ENCODE measurements at regions not wholly inside any gene's neighbourhood (a gene's known extent, or its start where the extent isn't known, plus 50 kb on each side); places are given as distances from the start of the nearest gene placed in this dataset.

DNA sequence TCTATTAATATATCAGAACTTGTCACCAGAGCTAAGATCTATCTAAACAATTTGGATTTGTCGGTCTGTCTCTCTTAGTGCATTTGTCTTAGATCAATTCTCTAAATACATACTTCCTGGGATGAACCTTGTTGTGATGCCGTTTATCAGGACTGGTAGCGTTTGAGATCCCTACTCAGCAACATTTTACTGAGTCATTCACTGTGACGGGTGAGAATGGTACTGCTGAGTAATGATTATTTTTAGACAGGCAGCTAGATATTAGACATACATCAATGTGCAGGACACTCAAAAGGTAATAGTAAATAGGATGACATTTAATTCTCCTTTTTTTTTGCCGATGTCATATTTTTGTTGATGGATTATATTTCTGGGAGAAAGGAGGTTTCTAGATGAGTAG lies 209.0 kb downstream of the CSNK1G3 start:
- H3K4me2 ChIP-seq (ENCODE audit: control insufficient read depth, extremely low read depth, insufficient read depth, low read depth, low read length) = no peak overlapping the region
- no peaks in the 10 kb centered on the region for H3K27me3 ChIP-seq (ENCODE audit: control insufficient read depth, extremely low read depth, insufficient read depth, low read length)
- H3K9me3 ChIP-seq (ENCODE audit: control insufficient read depth, low read depth, low read length) = no peaks in the 10 kb centered on the region
- dilution Hi-C loops (cut with MboI; ENCODE audit: extremely low pct_ligation_motif_present, low sequenced_read_pairs) = no loop called here
- no peak overlapping the region for H3K27ac ChIP-seq (ENCODE audit: control insufficient read depth, insufficient read depth, low read length)
- no peaks in the 10 kb centered on the region for H3K4me1 ChIP-seq (ENCODE audit: control insufficient read depth, extremely low read depth, insufficient read depth, low read length)
- no peak overlapping the region for H2AFZ ChIP-seq (ENCODE audit: control insufficient read depth, low read length)
- no peak for TF ChIP-seq EZH2 (IDR thresholded peaks at IDR 0.05; ENCODE audit: low read length)
- TF ChIP-seq, protein P1, sequence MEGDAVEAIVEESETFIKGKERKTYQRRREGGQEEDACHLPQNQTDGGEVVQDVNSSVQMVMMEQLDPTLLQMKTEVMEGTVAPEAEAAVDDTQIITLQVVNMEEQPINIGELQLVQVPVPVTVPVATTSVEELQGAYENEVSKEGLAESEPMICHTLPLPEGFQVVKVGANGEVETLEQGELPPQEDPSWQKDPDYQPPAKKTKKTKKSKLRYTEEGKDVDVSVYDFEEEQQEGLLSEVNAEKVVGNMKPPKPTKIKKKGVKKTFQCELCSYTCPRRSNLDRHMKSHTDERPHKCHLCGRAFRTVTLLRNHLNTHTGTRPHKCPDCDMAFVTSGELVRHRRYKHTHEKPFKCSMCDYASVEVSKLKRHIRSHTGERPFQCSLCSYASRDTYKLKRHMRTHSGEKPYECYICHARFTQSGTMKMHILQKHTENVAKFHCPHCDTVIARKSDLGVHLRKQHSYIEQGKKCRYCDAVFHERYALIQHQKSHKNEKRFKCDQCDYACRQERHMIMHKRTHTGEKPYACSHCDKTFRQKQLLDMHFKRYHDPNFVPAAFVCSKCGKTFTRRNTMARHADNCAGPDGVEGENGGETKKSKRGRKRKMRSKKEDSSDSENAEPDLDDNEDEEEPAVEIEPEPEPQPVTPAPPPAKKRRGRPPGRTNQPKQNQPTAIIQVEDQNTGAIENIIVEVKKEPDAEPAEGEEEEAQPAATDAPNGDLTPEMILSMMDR (optimal IDR thresholded peaks at IDR 0.05 in 1 of 3, IDR thresholded peaks at IDR 0.05 in 1 of 3, conservative IDR thresholded peaks at IDR 0.05 in 1 of 3; ENCODE audit: extremely low read depth in 1 of 3, insufficient read depth in 2 of 3, low read length in 3 of 3) = no peak
- H3K9me1 ChIP-seq (ENCODE audit: control insufficient read depth, extremely low read depth, insufficient read depth, low read length) = no peaks in the 10 kb centered on the region
- H3K4me3 ChIP-seq (ENCODE audit: control insufficient read depth in 2 of 3, extremely low read depth in 1 of 3, insufficient read depth in 2 of 3, low read depth in 1 of 3, low read length in 3 of 3) = no peak overlapping the region
- no peaks in the 10 kb centered on the region for H3K79me2 ChIP-seq (ENCODE audit: control insufficient read depth, insufficient read depth, low read length)
- no peaks in the 10 kb centered on the region for H4K20me1 ChIP-seq (ENCODE audit: control insufficient read depth, extremely low read depth, insufficient read depth, low read length)
- DNase-seq (ENCODE audit: low read depth, low spot score) = no peak
- no peak for FAIRE-seq
- no peak overlapping the region for H3K9ac ChIP-seq (ENCODE audit: control insufficient read depth, extremely low read depth, insufficient read depth, low read length)
- no peaks in the 10 kb centered on the region for H3K36me3 ChIP-seq (ENCODE audit: control insufficient read depth in 2 of 2, extremely low read depth in 1 of 2, insufficient read depth in 2 of 2, low read length in 2 of 2)

DNA sequence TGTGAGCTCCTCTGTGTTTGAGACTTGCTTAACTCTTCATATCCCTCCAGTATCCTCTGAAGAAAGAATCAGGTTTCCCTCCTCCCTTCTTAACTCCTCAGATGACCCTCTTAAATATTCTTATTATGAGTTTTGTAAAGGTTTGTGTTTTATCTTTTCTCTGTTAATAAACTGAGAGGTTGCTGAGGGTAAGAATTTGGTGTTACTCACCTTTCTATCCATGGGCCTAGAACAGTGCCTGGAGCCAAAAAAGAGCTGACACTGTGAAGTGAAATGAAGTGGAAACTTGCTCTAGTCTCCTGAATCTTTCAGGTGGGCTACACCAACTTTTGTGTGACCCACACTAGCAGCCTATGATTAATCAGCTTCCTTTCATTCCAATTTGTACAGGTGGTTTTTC lies 208.4 kb downstream of the CSNK1G3 start:
- Histone ChIP-seq H3K9ac (ENCODE audit: control insufficient read depth, extremely low read depth, insufficient read depth, low read length) (no peak overlapping the region), H2AFZ (ENCODE audit: control insufficient read depth, low read length) (no peak overlapping the region), H4K20me1 (ENCODE audit: control insufficient read depth, extremely low read depth, insufficient read depth, low read length) (no peaks in the 10 kb centered on the region), H3K4me3 (ENCODE audit: control insufficient read depth in 2 of 3, extremely low read depth in 1 of 3, insufficient read depth in 2 of 3, low read depth in 1 of 3, low read length in 3 of 3) (no peak overlapping the region), H3K27me3 (ENCODE audit: control insufficient read depth, extremely low read depth, insufficient read depth, low read length) (no peaks in the 10 kb centered on the region), H3K79me2 (ENCODE audit: control insufficient read depth, insufficient read depth, low read length) (no peaks in the 10 kb centered on the region), H3K9me1 (ENCODE audit: control insufficient read depth, extremely low read depth, insufficient read depth, low read length) (no peaks in the 10 kb centered on the region), H3K9me3 (ENCODE audit: control insufficient read depth, low read depth, low read length) (no peaks in the 10 kb centered on the region), H3K27ac (ENCODE audit: control insufficient read depth, insufficient read depth, low read length) (no peak overlapping the region), H3K36me3 (ENCODE audit: control insufficient read depth in 2 of 2, extremely low read depth in 1 of 2, insufficient read depth in 2 of 2, low read length in 2 of 2) (no peaks in the 10 kb centered on the region), H3K4me1 (ENCODE audit: control insufficient read depth, extremely low read depth, insufficient read depth, low read length) (no peaks in the 10 kb centered on the region), H3K4me2 (ENCODE audit: control insufficient read depth, extremely low read depth, insufficient read depth, low read depth, low read length) (no peak overlapping the region)
- FAIRE-seq (no peak), DNase-seq (ENCODE audit: low read depth, low spot score) (no peak)
- dilution Hi-C loops (cut with MboI; ENCODE audit: extremely low pct_ligation_motif_present, low sequenced_read_pairs) = no loop called here
- TF ChIP-seq, protein P1 (optimal IDR thresholded peaks at IDR 0.05 in 1 of 3, IDR thresholded peaks at IDR 0.05 in 1 of 3, conservative IDR thresholded peaks at IDR 0.05 in 1 of 3; ENCODE audit: extremely low read depth in 1 of 3, insufficient read depth in 2 of 3, low read length in 3 of 3) = no peak
- no peak for TF ChIP-seq EZH2 (IDR thresholded peaks at IDR 0.05; ENCODE audit: low read length)

Data from keratinocyte (primary cell).